CD4-positive, alpha-beta T cell (primary cell): ENCODE measurements at regions not wholly inside any gene's neighbourhood (a gene's known extent, or its start where the extent isn't known, plus 50 kb on each side); places are given as distances from the start of the nearest gene placed in this dataset.

Experiments
- ATAC-seq: fragments of 200-7000 bp; cut with Tn5 transposase; one replicate; pipeline ENCODE4 v1.10.0; 2022; ENCODE audit warnings: mild to moderate bottlenecking; ENCODE audit not compliant: poor library complexity
- CTCF ChIA-PET: fragments of 350-600 bp; sonication (Branson Sonifier 250); formaldehyde crosslinking; loops from one replicate; lab custom pipeline; 2021; ENCODE audit warnings: antibody characterized with exemption, inconsistent platforms; lab: Charles Lee
- POLR2A ChIA-PET: fragments of 350-600 bp; sonication (Branson Sonifier 250); formaldehyde crosslinking; loops from one replicate; lab custom pipeline; 2021; ENCODE audit warnings: antibody characterized with exemption, inconsistent platforms; lab: Charles Lee
- DNase-seq, 14 experiments: peaks; one replicate each; pipeline ENCODE4 v3.0.0-alpha.2; 2013 to 2020; ENCODE audit warnings: mixed read lengths in 2 of 14
- H3K27ac ChIP-seq, 2 donors: one replicate each; pipeline versions ENCODE4 v1.5.1 to v1.7.0; 2013; ENCODE audit warnings: low read length in 2 of 2, low read depth in 1 of 2, mild to moderate bottlenecking in 1 of 2
- H3K27me3 ChIP-seq, 2 experiments: 1 replicate in 1 of 2; 2 replicates in 1 of 2; pipeline versions ENCODE4 v1.6.1 to v1.7.0; 2013; ENCODE audit warnings: low read length in 2 of 2, control low read depth in 1 of 2, mild to moderate bottlenecking in 1 of 2, moderate library complexity in 1 of 2; ENCODE audit not compliant: insufficient read depth in 2 of 2, control insufficient read depth in 1 of 2
- H3K36me3 ChIP-seq: one replicate; pipeline ENCODE4 v1.6.1; 2013; ENCODE audit warnings: low read length, control low read depth; ENCODE audit not compliant: insufficient read depth
- H3K4me1 ChIP-seq: one replicate; pipeline ENCODE4 v1.6.1; 2013; ENCODE audit warnings: low read length, control low read depth; ENCODE audit not compliant: insufficient read depth
- H3K4me3 ChIP-seq: one replicate; pipeline ENCODE4 v1.5.1; 2013; ENCODE audit warnings: mild to moderate bottlenecking, low read length, moderate library complexity
- H3K9me3 ChIP-seq, 2 experiments: 1 replicate in 1 of 2; 2 replicates in 1 of 2; pipeline versions ENCODE4 v1.6.1 to v1.7.0; 2013; ENCODE audit warnings: low read length in 2 of 2, mild to moderate bottlenecking in 2 of 2, control low read depth in 1 of 2, moderate library complexity in 1 of 2; ENCODE audit not compliant: control insufficient read depth in 1 of 2, insufficient read depth in 1 of 2
- H3K27ac Mint-ChIP-seq: one replicate; pipeline ENCODE4 v1.8.0; 2020; ENCODE audit warnings: mixed read lengths
- H3K27me3 Mint-ChIP-seq: one replicate; pipeline ENCODE4 v1.8.0; 2021; ENCODE audit warnings: mixed read lengths
- H3K36me3 Mint-ChIP-seq: one replicate; pipeline ENCODE4 v1.8.0; 2021; ENCODE audit warnings: low read depth, mixed read lengths
- H3K4me1 Mint-ChIP-seq: one replicate; pipeline ENCODE4 v1.8.0; 2021; ENCODE audit warnings: low read depth, mixed read lengths
- H3K4me3 Mint-ChIP-seq: one replicate; pipeline ENCODE4 v1.8.0; 2020; ENCODE audit warnings: mild to moderate bottlenecking, mixed read lengths
- H3K9me3 Mint-ChIP-seq: one replicate; pipeline ENCODE4 v1.8.0; 2020; ENCODE audit warnings: mixed read lengths
- CTCF ChIP-seq: fragments of 200-600 bp; IDR thresholded peaks from one replicate; pipeline ENCODE4 v1.8.0; 2022; ENCODE audit warnings: antibody characterized with exemption, mild to moderate bottlenecking
- intact Hi-C, 2 experiments: fragments of 100-400 bp; cut with DNase I in 1 of 2; cut with micrococcal nuclease in 1 of 2; formaldehyde crosslinking; loops; one replicate each; pipeline versions ENCODE4 v1.15.1 to v1.9.0; 2023 to 2025; cut with DNase I, micrococcal nuclease

GRCh38 chr5:5716665-5717064 lies 294.2 kb downstream of the ICE1 start:
- ATAC-seq (no peak), DNase-seq (no peak)
- no peak overlapping the region for H3K4me3 Mint-ChIP-seq
- H3K27ac Mint-ChIP-seq = no peak overlapping the region
- H3K4me3 ChIP-seq = no peak overlapping the region
- H3K27me3 ChIP-seq = no peaks in the 10 kb centered on the region
- H3K4me1 ChIP-seq = no peaks in the 10 kb centered on the region
- peaks cover 3% of the 10 kb centered on the region for H3K9me3 Mint-ChIP-seq
- peaks cover 0 to 7% of the 10 kb centered on the region in 2 experiments for H3K9me3 ChIP-seq
- H3K36me3 Mint-ChIP-seq = no peaks in the 10 kb centered on the region
- no peaks in the 10 kb centered on the region for H3K36me3 ChIP-seq
- TF ChIP-seq CTCF = no peak
- ChIA-PET POLR2A (no interaction called here), CTCF (no interaction called here)
- intact Hi-C loops = no loop called here
- no peaks in the 10 kb centered on the region for H3K4me1 Mint-ChIP-seq
- no peaks in the 10 kb centered on the region for H3K27me3 Mint-ChIP-seq
- H3K27ac ChIP-seq = no peak overlapping the region

GRCh38 chr5:5711592-5711991 lies 289.1 kb downstream of the ICE1 start:
- ChIA-PET POLR2A (no interaction called here), CTCF (no interaction called here)
- Histone ChIP-seq H3K9me3 (peaks cover 0 to 4% of the 10 kb centered on the region in 2 experiments), H3K36me3 (no peaks in the 10 kb centered on the region), H3K4me3 (no peak overlapping the region), H3K27ac (no peak overlapping the region), H3K4me1 (no peaks in the 10 kb centered on the region), H3K27me3 (peaks cover 0 to 5% of the 10 kb centered on the region in 2 experiments)
- no peak for TF ChIP-seq CTCF
- intact Hi-C loops = no loop called here
- H3K27me3 Mint-ChIP-seq = peaks cover 2% of the 10 kb centered on the region
- ATAC-seq (no peak), DNase-seq (no peak)
- H3K4me1 Mint-ChIP-seq = no peaks in the 10 kb centered on the region
- H3K27ac Mint-ChIP-seq = no peak overlapping the region
- peaks cover 3% of the 10 kb centered on the region for H3K9me3 Mint-ChIP-seq
- H3K36me3 Mint-ChIP-seq = no peaks in the 10 kb centered on the region
- H3K4me3 Mint-ChIP-seq = no peak overlapping the region

- no peak for DNase-seq
- H3K27me3 Mint-ChIP-seq = peaks cover 4% of the 10 kb centered on the region
- H3K4me1 Mint-ChIP-seq = no peaks in the 10 kb centered on the region
- H3K27ac ChIP-seq = no peak overlapping the region
- peaks cover 0 to 4% of the 10 kb centered on the region in 2 experiments for H3K9me3 ChIP-seq
- no peak overlapping the region for H3K4me3 ChIP-seq
- ChIA-PET CTCF (no interaction called here), POLR2A (no interaction called here)
- H3K4me1 ChIP-seq = no peaks in the 10 kb centered on the region
- no peak overlapping the region for H3K4me3 Mint-ChIP-seq
- no peaks in the 10 kb centered on the region for H3K36me3 ChIP-seq
- no peaks in the 10 kb centered on the region for H3K36me3 Mint-ChIP-seq
- peaks cover 3% of the 10 kb centered on the region for H3K9me3 Mint-ChIP-seq
- no peak for TF ChIP-seq CTCF
- H3K27me3 ChIP-seq = peaks cover 0 to 5% of the 10 kb centered on the region in 2 experiments
- intact Hi-C loops = no loop called here
- H3K27ac Mint-ChIP-seq = no peak overlapping the region
- ATAC-seq = no peak
Observed at GRCh38 chr5:5711112-5711511, 288.6 kb downstream of the ICE1 start.
